Endothelial cell of umbilical vein (primary cell): ENCODE measurements at regions not wholly inside any gene's neighbourhood (a gene's known extent, or its start where the extent isn't known, plus 50 kb on each side); places are given as distances from the start of the nearest gene placed in this dataset.

Experiments used
- BruUV-seq: library from RNA; stranded (reverse); fragments of 400-500 nt; replicated peaks from 2 replicates; lab custom pipeline; 2021; lab: Mats Ljungman, UMichigan
- CTCF ChIA-PET: fragments of 300-600, 350-600 bp; sonication (Branson Sonifier 250); formaldehyde crosslinking; loops from one replicate; lab custom pipeline; 2021; ENCODE audit warnings: antibody characterized with exemption, inconsistent platforms; lab: Charles Lee
- POLR2A ChIA-PET: fragments of 300-600, 350-600 bp; sonication (Branson Sonifier 250); formaldehyde crosslinking; loops from one replicate; lab custom pipeline; 2021; ENCODE audit warnings: antibody characterized with exemption, inconsistent platforms; lab: Charles Lee
- DNase-seq: peaks from one replicate; pipeline ENCODE4 v3.0.0-alpha.2; 2011; ENCODE audit warnings: low read depth, low spot score
- FAIRE-seq: peaks from 2 replicates; lab custom pipeline; 2011; peaks lifted over from hg19 to GRCh38; lab: Jason Lieb, UNC
- H2AFZ ChIP-seq: 2 replicates; pipeline ENCODE4 v1.6.0; 2012; ENCODE audit warnings: low read depth, low read length, control low read depth, inconsistent platforms
- H3K27ac ChIP-seq: 2 replicates; pipeline ENCODE4 v1.5.1; 2011; ENCODE audit warnings: low read depth, mild to moderate bottlenecking, control low read depth, low read length, moderate library complexity; ENCODE audit not compliant: insufficient read depth
- H3K27me3 ChIP-seq, 2 experiments: 2 replicates each; pipeline versions ENCODE4 v1.6.0 to v1.6.1; 2011; ENCODE audit warnings: low read length in 2 of 2, mixed read lengths in 1 of 2; ENCODE audit not compliant: control insufficient read depth in 2 of 2, insufficient read depth in 2 of 2
- H3K36me3 ChIP-seq, 2 experiments: 2 replicates in 1 of 2; 3 replicates in 1 of 2; pipeline ENCODE4 v1.5.1; 2011; ENCODE audit warnings: low read length in 2 of 2, mild to moderate bottlenecking in 1 of 2, moderate library complexity in 1 of 2; ENCODE audit not compliant: control insufficient read depth in 2 of 2, insufficient read depth in 2 of 2; ENCODE audit errors: extremely low read depth in 1 of 2
- H3K4me1 ChIP-seq: 3 replicates; pipeline ENCODE4 v1.5.1; 2011; ENCODE audit warnings: mild to moderate bottlenecking, low read length; ENCODE audit not compliant: control insufficient read depth, insufficient read depth; ENCODE audit errors: extremely low read depth
- H3K4me2 ChIP-seq: 2 replicates; pipeline ENCODE4 v1.6.1; 2011; ENCODE audit warnings: low read length, control low read depth, mixed read lengths; ENCODE audit not compliant: insufficient read depth
- H3K4me3 ChIP-seq, 3 experiments: fragments of 200-600 bp in 1 of 3; sonication (generic), shearing (Covaris generic) in 1 of 3; replicated peaks in 1 of 3; 2 replicates each; pipeline ENCODE4 v1.5.1; 2011 to 2016; ENCODE audit warnings: control low read depth in 3 of 3, low read length in 3 of 3, mild to moderate bottlenecking in 2 of 3, inconsistent platforms in 1 of 3, low read depth in 1 of 3, moderate library complexity in 1 of 3; ENCODE audit not compliant: insufficient read depth in 1 of 3
- H3K79me2 ChIP-seq: 2 replicates; pipeline ENCODE4 v1.6.0; 2012; ENCODE audit warnings: low read length, inconsistent platforms; ENCODE audit not compliant: control insufficient read depth, insufficient read depth
- H3K9ac ChIP-seq: replicated peaks from 2 replicates; pipeline ENCODE3; 2011; ENCODE audit warnings: low read length, control low read depth; ENCODE audit not compliant: insufficient read depth; ENCODE audit errors: extremely low read depth
- H3K9me1 ChIP-seq: replicated peaks from 3 replicates; pipeline ENCODE4 v1.6.0; 2011; ENCODE audit warnings: mild to moderate bottlenecking, low read length; ENCODE audit not compliant: control insufficient read depth, insufficient read depth; ENCODE audit errors: extremely low read depth
- H3K9me3 ChIP-seq: replicated peaks from 2 replicates; pipeline ENCODE4 v1.5.1; 2012; ENCODE audit warnings: low read length, inconsistent platforms; ENCODE audit not compliant: control insufficient read depth, insufficient read depth
- H4K20me1 ChIP-seq: replicated peaks from 2 replicates; pipeline ENCODE3; 2011; ENCODE audit warnings: mild to moderate bottlenecking, low read length; ENCODE audit not compliant: control insufficient read depth, insufficient read depth; ENCODE audit errors: extremely low read depth
- CTCF ChIP-seq, 2 donors: IDR thresholded peaks; 1 replicate in 1 of 2; 2 replicates in 1 of 2; pipeline ENCODE4 v1.5.1; 2011; ENCODE audit warnings: low read length in 2 of 2, mild to moderate bottlenecking in 2 of 2, moderate library complexity in 2 of 2, control low read depth in 1 of 2, inconsistent platforms in 1 of 2, low read depth in 1 of 2; ENCODE audit not compliant: insufficient read depth in 1 of 2; ENCODE audit errors: extremely low read depth in 1 of 2
- EZH2 ChIP-seq: IDR thresholded peaks from 2 replicates; pipeline ENCODE4 v1.6.1; 2012; ENCODE audit warnings: borderline replicate concordance, low read depth, mild to moderate bottlenecking, moderate library complexity, low read length, inconsistent platforms; ENCODE audit not compliant: severe bottlenecking
- FOS ChIP-seq: IDR thresholded peaks from 2 replicates; pipeline ENCODE4 v1.6.1; 2011; ENCODE audit warnings: mild to moderate bottlenecking, low read length, moderate library complexity, borderline replicate concordance; ENCODE audit not compliant: insufficient read depth
- GATA2 ChIP-seq: IDR thresholded peaks from 2 replicates; pipeline ENCODE4 v1.7.0; 2011; ENCODE audit warnings: low read depth, mild to moderate bottlenecking, moderate library complexity, mixed read lengths, low read length; ENCODE audit not compliant: insufficient read length, insufficient read depth
- JUN ChIP-seq: IDR thresholded peaks from 2 replicates; pipeline ENCODE4 v1.6.1; 2011; ENCODE audit warnings: borderline replicate concordance, low read depth; ENCODE audit not compliant: insufficient read length, insufficient read depth
- MAX ChIP-seq: IDR thresholded peaks from 2 replicates; pipeline ENCODE4 v1.6.1; 2011; ENCODE audit not compliant: insufficient read depth, insufficient read length
- MYC ChIP-seq: IDR thresholded peaks from one replicate; pipeline ENCODE4 v1.6.1; 2011; ENCODE audit warnings: mild to moderate bottlenecking, low read depth, low read length
- POLR2A ChIP-seq: IDR thresholded peaks from 2 replicates; pipeline ENCODE4 v1.6.1; 2012; ENCODE audit warnings: low read depth, mild to moderate bottlenecking, control low read depth, low read length
- POLR2AphosphoS5 ChIP-seq: IDR thresholded peaks from 2 replicates; pipeline ENCODE4 v1.6.1; 2012; ENCODE audit warnings: low read depth, mild to moderate bottlenecking, control low read depth, low read length, moderate library complexity; ENCODE audit not compliant: insufficient read depth
- dilution Hi-C: fragments of 300-500 bp; cut with MboI; formaldehyde crosslinking; loops from one replicate; pipeline ENCODE4 v1.15.0; 2019; ENCODE audit warnings: low sequenced_read_pairs; ENCODE audit not compliant: extremely low pct_ligation_motif_present
- intact Hi-C: fragments of 100-400 bp; cut with micrococcal nuclease; formaldehyde crosslinking; loops from one replicate; pipeline ENCODE4 v1.10.0; 2022

DNA sequence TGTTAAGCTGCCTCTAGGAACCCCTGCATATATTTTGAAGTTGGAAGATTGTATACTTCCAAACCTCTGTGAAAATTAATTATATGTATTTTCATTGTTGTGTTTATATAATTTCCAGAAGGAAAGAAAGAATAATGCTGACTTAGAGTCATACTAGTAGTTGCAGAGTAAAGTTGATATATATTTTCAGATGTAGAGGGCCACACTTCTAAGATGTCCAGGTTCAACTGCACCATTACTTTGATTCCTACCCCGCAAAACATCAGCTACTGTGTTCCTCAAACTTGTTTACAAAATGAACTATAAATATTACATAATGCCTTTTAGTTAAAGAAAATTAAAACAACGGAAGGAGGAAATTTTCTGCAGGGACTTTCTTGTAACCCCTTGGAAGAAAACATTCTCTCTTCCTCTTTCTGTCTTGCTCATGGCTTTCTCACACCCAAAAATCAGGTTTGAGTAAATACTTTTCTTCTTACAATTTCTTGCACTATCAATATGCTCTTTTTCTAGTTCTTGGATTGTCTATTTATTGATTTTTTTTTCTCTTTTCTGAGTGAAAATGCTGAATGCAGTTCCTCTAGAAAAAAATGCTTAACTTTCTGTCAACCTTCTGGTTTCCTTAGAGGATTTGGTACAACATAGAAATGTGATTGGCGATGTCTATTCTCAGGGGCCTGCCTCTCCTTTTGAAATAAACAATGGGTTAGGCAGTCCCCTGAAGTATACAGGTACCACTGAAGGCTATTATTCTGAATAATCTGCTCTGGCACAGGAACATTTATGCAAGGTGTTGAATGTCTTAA is 867.8 kb downstream of the TTLL7 start:
- Histone ChIP-seq H3K9me3 (no peaks in the 10 kb centered on the region), H3K4me2 (no peak overlapping the region), H3K9me1 (no peaks in the 10 kb centered on the region), H3K4me3 (no peak overlapping the region), H3K79me2 (no peaks in the 10 kb centered on the region), H3K36me3 (no peaks in the 10 kb centered on the region), H2AFZ (no peak overlapping the region), H3K27ac (no peak overlapping the region), H4K20me1 (no peaks in the 10 kb centered on the region), H3K4me1 (no peaks in the 10 kb centered on the region), H3K27me3 (no peaks in the 10 kb centered on the region), H3K9ac (no peak overlapping the region)
- FAIRE-seq: no peak
- intact Hi-C loops (no loop called here), dilution Hi-C loops (no loop called here)
- no TSS peak for BruUV-seq
- POLR2A ChIA-PET: no interaction called here
- CTCF ChIA-PET: no interaction called here
- no peak for DNase-seq
- TF ChIP-seq POLR2A: no peak
- TF ChIP-seq FOS: no peak
- no peak for TF ChIP-seq MAX
- TF ChIP-seq GATA2: no peak
- no peak for TF ChIP-seq CTCF (IDR thresholded peaks at IDR 0.05; ENCODE audit: extremely low read depth in 1 of 2, insufficient read depth in 1 of 2, low read depth in 1 of 2, low read length in 2 of 2)
- no peak for TF ChIP-seq MYC
- no peak for TF ChIP-seq EZH2
- no peak for TF ChIP-seq POLR2AphosphoS5
- TF ChIP-seq JUN: no peak
